OCI-LY7 (cell line): ENCODE measurements at regions not wholly inside any gene's neighbourhood (a gene's known extent, or its start where the extent isn't known, plus 50 kb on each side); places are given as distances from the start of the nearest gene placed in this dataset.

Experiments
- CTCF ChIP-seq: fragments of 200-600 bp; sonication (generic); conservative IDR thresholded peaks from 2 replicates; pipeline ENCODE4 v1.5.1; 2014; ENCODE audit warnings: mild to moderate bottlenecking, antibody characterized with exemption, low read length, moderate library complexity, mixed read lengths
- EZH2phosphoT487 ChIP-seq: fragments of 200-600 bp; sonication (generic); IDR thresholded peaks from 2 replicates; pipeline ENCODE4 v1.6.1; 2018; ENCODE audit warnings: low read depth, borderline replicate concordance, mild to moderate bottlenecking, mixed run types, antibody characterized with exemption, low read length, moderate library complexity, mixed read lengths

- no peak for TF ChIP-seq CTCF
- TF ChIP-seq EZH2phosphoT487, result no peak
Measured at GRCh38 chr1:185435696-185436379, 118.8 kb upstream of the IVNS1ABP start.
